Right cardiac atrium (tissue), 5 donors: ENCODE measurements at regions not wholly inside any gene's neighbourhood (a gene's known extent, or its start where the extent isn't known, plus 50 kb on each side); places are given as distances from the start of the nearest gene placed in this dataset.

ENCODE experiments used
- ATAC-seq, 2 donors: fragments of 200-7000 bp; cut with Tn5 transposase; one replicate each; pipeline versions ENCODE4 v1.8.0 to v1.9.1; 2020; ENCODE audit warnings: moderate library complexity in 2 of 2, mild to moderate bottlenecking in 1 of 2
- DNase-seq, 3 donors: peaks; one replicate each; pipeline ENCODE4 v3.0.0-alpha.2; 2020
- H3K27ac ChIP-seq: one replicate; pipeline ENCODE4 v1.5.1; 2013; ENCODE audit warnings: mild to moderate bottlenecking, low read length, control low read depth, moderate library complexity
- H3K27me3 ChIP-seq: one replicate; pipeline ENCODE4 v1.6.1; 2013; ENCODE audit not compliant: control insufficient read depth, insufficient read depth
- H3K4me1 ChIP-seq: one replicate; pipeline ENCODE4 v1.6.1; 2013; ENCODE audit warnings: low read length; ENCODE audit not compliant: control insufficient read depth, insufficient read depth
- H3K4me3 ChIP-seq: one replicate; pipeline ENCODE4 v1.5.1; 2013; ENCODE audit warnings: low read length, control low read depth
- H3K9me3 ChIP-seq: one replicate; pipeline ENCODE4 v1.6.1; 2013; ENCODE audit warnings: low read length; ENCODE audit not compliant: control insufficient read depth
- WGBS: extraction: QIAGEN DNeasy Blood & Tissue Kit; methylation state at CpG from one replicate; pipeline ENCODE4 v1.1.7; 2013; 5-methylcytosine and 5-hydroxymethylcytosine counted together
- intact Hi-C, 4 donors: fragments of 100-400 bp; cut with DNase I; formaldehyde crosslinking; loops; one replicate each; pipeline versions ENCODE4 v1.11.0 to v1.14.0; 2022 to 2023
- donor health status: healthy with polysubstance abuse.
- donor health status: DM: no; HTN: yes; CAD: no.
- donor health status: DM: no; HTN: no; CAD: no.
- donor health status: DM: no; HTN: yes; CAD: no; lungs with severe emphysema.
- donor health status: DM: yes; HTN: yes; CAD: no.

GRCh38 chr4:33685939-33686338 is 2558.4 kb downstream of the ARAP2 start:
- WGBS: 97% methylated on average over 1 of the region's 1 CpG
- intact Hi-C loops: no loop called here
- ATAC-seq (no peak), DNase-seq (no peak)
- H3K4me1 ChIP-seq: no peaks in the 10 kb centered on the region
- peaks cover 2% of the 10 kb centered on the region for H3K9me3 ChIP-seq
- no peak overlapping the region for H3K27ac ChIP-seq
- no peak overlapping the region for H3K4me3 ChIP-seq
- no peaks in the 10 kb centered on the region for H3K27me3 ChIP-seq

GRCh38 chr4:33696041-33696440 is 2548.3 kb downstream of the ARAP2 start:
- H3K4me3 ChIP-seq: no peak overlapping the region
- no peak overlapping the region for H3K27ac ChIP-seq
- DNase-seq (no peak), ATAC-seq (no peak)
- no peaks in the 10 kb centered on the region for H3K9me3 ChIP-seq
- intact Hi-C loops: no loop called here
- no peaks in the 10 kb centered on the region for H3K4me1 ChIP-seq
- H3K27me3 ChIP-seq: no peaks in the 10 kb centered on the region

- 12% methylated on average over 2 of the region's 2 CpGs for WGBS
- intact Hi-C loops: no loop called here
- ATAC-seq: no peak
Measured at GRCh38 chr4:33696586-33696985, 2547.7 kb downstream of the ARAP2 start.

GRCh38 chr4:33709247-33709646 is 2535.1 kb downstream of the ARAP2 start:
- intact Hi-C loops: no loop called here
- Histone ChIP-seq H3K9me3 (no peaks in the 10 kb centered on the region), H3K27me3 (no peaks in the 10 kb centered on the region), H3K27ac (no peak overlapping the region), H3K4me1 (no peaks in the 10 kb centered on the region), H3K4me3 (no peak overlapping the region)
- ATAC-seq (no peak), DNase-seq (no peak)
- WGBS: 79% methylated on average over 3 of the region's 3 CpGs

More at GRCh38 chr4:33696586-33696985, 2547.7 kb downstream of the ARAP2 start:
- Histone ChIP-seq H3K27me3 (no peaks in the 10 kb centered on the region), H3K9me3 (no peaks in the 10 kb centered on the region), H3K4me1 (no peaks in the 10 kb centered on the region), H3K27ac (no peak overlapping the region), H3K4me3 (no peak overlapping the region)
- no peak for DNase-seq

GRCh38 chr4:33711826-33712225 is 2532.5 kb downstream of the ARAP2 start:
- Histone ChIP-seq H3K4me1 (no peaks in the 10 kb centered on the region), H3K27me3 (no peaks in the 10 kb centered on the region), H3K9me3 (no peaks in the 10 kb centered on the region), H3K27ac (no peak overlapping the region), H3K4me3 (no peak overlapping the region)
- ATAC-seq (no peak), DNase-seq (no peak)
- intact Hi-C loops: no loop called here

GRCh38 chr4:33714971-33715370 is 2529.3 kb downstream of the ARAP2 start:
- DNase-seq: no peak
- intact Hi-C loops: no loop called here
- Histone ChIP-seq H3K9me3 (no peaks in the 10 kb centered on the region), H3K27me3 (no peaks in the 10 kb centered on the region), H3K4me3 (no peak overlapping the region), H3K4me1 (no peaks in the 10 kb centered on the region), H3K27ac (no peak overlapping the region)
- 83% methylated on average over 1 of the region's 1 CpG for WGBS
- ATAC-seq: no peak

- DNase-seq: no peak
- Histone ChIP-seq H3K27me3 (no peaks in the 10 kb centered on the region), H3K4me1 (no peaks in the 10 kb centered on the region), H3K9me3 (no peaks in the 10 kb centered on the region), H3K27ac (no peak overlapping the region), H3K4me3 (no peak overlapping the region)
- no peak for ATAC-seq
- intact Hi-C loops: no loop called here
- 55% methylated on average over 4 of the region's 4 CpGs for WGBS
Measured at GRCh38 chr4:33715841-33716395, 2528.4 kb downstream of the ARAP2 start.

- no peak for DNase-seq
- no peak for ATAC-seq
- 59% methylated on average over 2 of the region's 2 CpGs for WGBS
- Histone ChIP-seq H3K27me3 (no peaks in the 10 kb centered on the region), H3K4me1 (no peaks in the 10 kb centered on the region), H3K9me3 (no peaks in the 10 kb centered on the region), H3K4me3 (no peak overlapping the region), H3K27ac (no peak overlapping the region)
- intact Hi-C loops: no loop called here
Measured at GRCh38 chr4:33722254-33722653, 2522.1 kb downstream of the ARAP2 start.

GRCh38 chr4:33722800-33723516 is 2521.4 kb downstream of the ARAP2 start:
- no peak for ATAC-seq
- no peaks in the 10 kb centered on the region for H3K4me1 ChIP-seq
- no peak overlapping the region for H3K4me3 ChIP-seq

GRCh38 chr4:33724685-33725084 is 2519.6 kb downstream of the ARAP2 start:
- Histone ChIP-seq H3K4me1 (no peaks in the 10 kb centered on the region), H3K9me3 (no peaks in the 10 kb centered on the region), H3K27me3 (no peaks in the 10 kb centered on the region), H3K4me3 (no peak overlapping the region), H3K27ac (no peak overlapping the region)
- DNase-seq (no peak), ATAC-seq (no peak)
- intact Hi-C loops: no loop called here
- 66% methylated on average over 3 of the region's 3 CpGs for WGBS

More at GRCh38 chr4:33722800-33723516, 2521.4 kb downstream of the ARAP2 start:
- intact Hi-C loops: no loop called here
- no peak for DNase-seq
- WGBS: 50% methylated on average over 7 of the region's 7 CpGs
- no peak overlapping the region for H3K27ac ChIP-seq
- H3K9me3 ChIP-seq: no peaks in the 10 kb centered on the region
- no peaks in the 10 kb centered on the region for H3K27me3 ChIP-seq

GRCh38 chr4:33725861-33726260 is 2518.5 kb downstream of the ARAP2 start:
- intact Hi-C loops: no loop called here
- Histone ChIP-seq H3K4me1 (no peaks in the 10 kb centered on the region), H3K27me3 (no peaks in the 10 kb centered on the region), H3K27ac (no peak overlapping the region), H3K9me3 (no peaks in the 10 kb centered on the region), H3K4me3 (no peak overlapping the region)
- no peak for ATAC-seq
- DNase-seq: no peak
- WGBS: 49% methylated on average over 2 of the region's 2 CpGs

- H3K4me3 ChIP-seq: no peak overlapping the region
- no peaks in the 10 kb centered on the region for H3K27me3 ChIP-seq
- no peak for ATAC-seq
- H3K27ac ChIP-seq: no peak overlapping the region
- intact Hi-C loops: no loop called here
- H3K4me1 ChIP-seq: no peaks in the 10 kb centered on the region
- H3K9me3 ChIP-seq: no peaks in the 10 kb centered on the region
- WGBS: 61% methylated on average over 2 of the region's 2 CpGs
- DNase-seq: no peak
Measured at GRCh38 chr4:33737726-33738125, 2506.6 kb downstream of the ARAP2 start.
